ENCODE measurements at regions not wholly inside any gene's neighbourhood (a gene's known extent, or its start where the extent isn't known, plus 50 kb on each side); places are given as distances from the start of the nearest gene placed in this dataset.

- no peak overlapping the region for H2AK5ac ChIP-seq (ENCODE audit: low read length)
- no peaks in the 10 kb centered on the region for H3K36me3 ChIP-seq (ENCODE audit: control insufficient read depth, insufficient read depth, low read length)
- H3K18ac ChIP-seq (ENCODE audit: low read length), result no peak overlapping the region
- no peaks in the 10 kb centered on the region for H3K4me1 ChIP-seq (ENCODE audit: control insufficient read depth, low read depth, low read length)
- no peak overlapping the region for H3K27ac ChIP-seq (ENCODE audit: low read depth, low read length)
- no peak overlapping the region for H3K56ac ChIP-seq (ENCODE audit: low read length)
- no peak overlapping the region for H2BK5ac ChIP-seq (ENCODE audit: low read length)
- H4K5ac ChIP-seq (ENCODE audit: low read length), result no peak overlapping the region
- no peaks in the 10 kb centered on the region for H3K27me3 ChIP-seq (ENCODE audit: insufficient read depth, low read length, poor library complexity)
- no peak overlapping the region for H2BK120ac ChIP-seq (ENCODE audit: low read depth, low read length)
- H3K4me3 ChIP-seq (ENCODE audit: low read length), result no peak overlapping the region
- H3K79me2 ChIP-seq (ENCODE audit: control insufficient read depth, insufficient read depth, low read length), result no peaks in the 10 kb centered on the region
- no peak overlapping the region for H2BK15ac ChIP-seq (replicated peaks; ENCODE audit: low read depth)
- no peaks in the 10 kb centered on the region for H3K79me1 ChIP-seq (ENCODE audit: low read length)
- DNase-seq, result peak; percentile 49
- no peak overlapping the region for H3K9ac ChIP-seq (ENCODE audit: low read length)
- H3K4me2 ChIP-seq (ENCODE audit: low read length), result no peak overlapping the region
- WGBS (ENCODE audit: extremely low coverage, insufficient coverage, low lambda C conversion rate), result no CpG with 5 or more reads among the region's 3 CpGs
- H4K8ac ChIP-seq (ENCODE audit: low read depth, low read length), result no peak overlapping the region
- H3K4ac ChIP-seq (ENCODE audit: low read depth, low read length), result peak overlapping the region; percentile 16
- no peak overlapping the region for H3K23ac ChIP-seq (ENCODE audit: low read length)
Observed at GRCh38 chr4:59971952-59972351, 1228.2 kb upstream of the ADGRL3 start.

- H4K8ac ChIP-seq (ENCODE audit: low read depth, low read length), result no peak overlapping the region
- H3K36me3 ChIP-seq (ENCODE audit: control insufficient read depth, insufficient read depth, low read length), result no peaks in the 10 kb centered on the region
- no peak for DNase-seq
- WGBS (ENCODE audit: extremely low coverage, insufficient coverage, low lambda C conversion rate), result no CpG with 5 or more reads among the region's 1 CpG
- no peaks in the 10 kb centered on the region for H3K4me1 ChIP-seq (ENCODE audit: control insufficient read depth, low read depth, low read length)
- no peak overlapping the region for H2BK15ac ChIP-seq (replicated peaks; ENCODE audit: low read depth)
- no peaks in the 10 kb centered on the region for H3K79me2 ChIP-seq (ENCODE audit: control insufficient read depth, insufficient read depth, low read length)
- H3K18ac ChIP-seq (ENCODE audit: low read length), result no peak overlapping the region
- no peak overlapping the region for H3K4me3 ChIP-seq (ENCODE audit: low read length)
- H2BK5ac ChIP-seq (ENCODE audit: low read length), result no peak overlapping the region
- H3K27me3 ChIP-seq (ENCODE audit: insufficient read depth, low read length, poor library complexity), result no peaks in the 10 kb centered on the region
- H3K27ac ChIP-seq (ENCODE audit: low read depth, low read length), result no peak overlapping the region
- H3K4ac ChIP-seq (ENCODE audit: low read depth, low read length), result no peak overlapping the region
- H3K4me2 ChIP-seq (ENCODE audit: low read length), result no peak overlapping the region
- no peak overlapping the region for H3K9ac ChIP-seq (ENCODE audit: low read length)
- no peak overlapping the region for H2BK120ac ChIP-seq (ENCODE audit: low read depth, low read length)
- H3K23ac ChIP-seq (ENCODE audit: low read length), result no peak overlapping the region
- H3K79me1 ChIP-seq (ENCODE audit: low read length), result no peaks in the 10 kb centered on the region
- H2AK5ac ChIP-seq (ENCODE audit: low read length), result no peak overlapping the region
- no peak overlapping the region for H3K56ac ChIP-seq (ENCODE audit: low read length)
- no peak overlapping the region for H4K5ac ChIP-seq (ENCODE audit: low read length)
Observed at GRCh38 chr4:59973492-59973891, 1226.6 kb upstream of the ADGRL3 start.

DNA sequence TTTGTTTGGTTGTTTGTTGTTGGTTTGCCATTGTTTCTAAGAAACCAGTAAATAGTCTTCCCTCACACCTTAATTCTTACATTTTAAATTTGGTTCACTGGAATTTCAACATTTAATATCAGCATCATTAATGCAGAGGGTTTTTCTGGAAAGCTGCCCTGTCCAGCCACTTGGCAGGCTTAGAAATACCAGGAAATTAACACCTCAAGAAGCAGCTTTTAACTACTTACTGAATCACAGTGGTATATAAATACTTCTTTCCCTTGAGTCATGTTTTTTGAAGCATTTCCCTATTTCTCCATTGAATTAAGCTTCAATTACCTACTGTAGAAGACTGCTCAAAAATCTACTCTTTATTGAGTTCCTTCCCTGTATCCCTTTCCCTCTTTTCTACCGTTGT is 1221.1 kb upstream of the ADGRL3 start:
- H2BK5ac ChIP-seq (ENCODE audit: low read length), result no peak overlapping the region
- no peak overlapping the region for H3K4me3 ChIP-seq (ENCODE audit: low read length)
- no peaks in the 10 kb centered on the region for H3K36me3 ChIP-seq (ENCODE audit: control insufficient read depth, insufficient read depth, low read length)
- no peaks in the 10 kb centered on the region for H3K4me1 ChIP-seq (ENCODE audit: control insufficient read depth, low read depth, low read length)
- H3K9ac ChIP-seq (ENCODE audit: low read length), result no peak overlapping the region
- H3K27ac ChIP-seq (ENCODE audit: low read depth, low read length), result no peak overlapping the region
- no peak overlapping the region for H2BK120ac ChIP-seq (ENCODE audit: low read depth, low read length)
- H3K27me3 ChIP-seq (ENCODE audit: insufficient read depth, low read length, poor library complexity), result no peaks in the 10 kb centered on the region
- no peak overlapping the region for H4K5ac ChIP-seq (ENCODE audit: low read length)
- no peak for DNase-seq
- no peak overlapping the region for H4K8ac ChIP-seq (ENCODE audit: low read depth, low read length)
- no peak overlapping the region for H3K18ac ChIP-seq (ENCODE audit: low read length)
- no peak overlapping the region for H3K23ac ChIP-seq (ENCODE audit: low read length)
- no peak overlapping the region for H3K4ac ChIP-seq (ENCODE audit: low read depth, low read length)
- H3K79me2 ChIP-seq (ENCODE audit: control insufficient read depth, insufficient read depth, low read length), result no peaks in the 10 kb centered on the region
- H3K79me1 ChIP-seq (ENCODE audit: low read length), result no peaks in the 10 kb centered on the region
- H2BK15ac ChIP-seq (replicated peaks; ENCODE audit: low read depth), result no peak overlapping the region
- no peak overlapping the region for H2AK5ac ChIP-seq (ENCODE audit: low read length)
- no peak overlapping the region for H3K56ac ChIP-seq (ENCODE audit: low read length)
- WGBS (ENCODE audit: extremely low coverage, insufficient coverage, low lambda C conversion rate), result no CpG with 5 or more reads among the region's 1 CpG
- no peak overlapping the region for H3K4me2 ChIP-seq (ENCODE audit: low read length)

- Histone ChIP-seq H2BK5ac (ENCODE audit: low read length) (no peak overlapping the region), H3K36me3 (ENCODE audit: control insufficient read depth, insufficient read depth, low read length) (no peaks in the 10 kb centered on the region), H3K56ac (ENCODE audit: low read length) (no peak overlapping the region), H3K18ac (ENCODE audit: low read length) (no peak overlapping the region), H3K4me2 (ENCODE audit: low read length) (no peak overlapping the region), H2AK5ac (ENCODE audit: low read length) (no peak overlapping the region), H3K4ac (ENCODE audit: low read depth, low read length) (no peak overlapping the region), H3K27me3 (ENCODE audit: insufficient read depth, low read length, poor library complexity) (no peaks in the 10 kb centered on the region), H2BK120ac (ENCODE audit: low read depth, low read length) (no peak overlapping the region), H3K4me3 (ENCODE audit: low read length) (no peak overlapping the region), H3K9ac (ENCODE audit: low read length) (no peak overlapping the region), H3K27ac (ENCODE audit: low read depth, low read length) (no peak overlapping the region), H3K4me1 (ENCODE audit: control insufficient read depth, low read depth, low read length) (no peaks in the 10 kb centered on the region), H4K8ac (ENCODE audit: low read depth, low read length) (no peak overlapping the region), H3K79me1 (ENCODE audit: low read length) (no peaks in the 10 kb centered on the region), H4K5ac (ENCODE audit: low read length) (no peak overlapping the region), H3K23ac (ENCODE audit: low read length) (no peak overlapping the region), H3K79me2 (ENCODE audit: control insufficient read depth, insufficient read depth, low read length) (no peaks in the 10 kb centered on the region), H2BK15ac (replicated peaks; ENCODE audit: low read depth) (no peak overlapping the region)
- DNase-seq, result no peak
- WGBS (ENCODE audit: extremely low coverage, insufficient coverage, low lambda C conversion rate), result no CpG with 5 or more reads among the region's 1 CpG
Observed at GRCh38 chr4:59983852-59984251, 1216.3 kb upstream of the ADGRL3 start.

DNA sequence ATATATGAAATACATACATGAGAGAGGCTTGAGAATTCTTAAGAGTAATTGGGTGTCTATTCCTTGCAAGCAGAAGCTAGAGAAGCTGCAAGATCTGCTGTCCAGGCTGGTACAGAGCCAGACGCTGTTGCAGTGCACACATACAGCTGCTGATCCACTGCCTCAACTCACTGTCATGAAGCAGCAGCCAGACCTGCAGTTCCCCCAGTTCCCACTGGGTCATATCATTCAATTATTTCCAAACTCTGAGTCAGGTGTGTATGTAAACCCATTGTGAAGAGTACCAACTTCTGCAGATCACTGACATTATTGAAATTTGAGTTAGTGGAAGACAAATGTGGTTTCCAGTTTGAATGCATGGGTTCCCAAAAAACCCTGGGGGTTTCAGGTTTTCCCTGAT is 1212.8 kb upstream of the ADGRL3 start:
- H3K18ac ChIP-seq (ENCODE audit: low read length), result no peak overlapping the region
- no peaks in the 10 kb centered on the region for H3K36me3 ChIP-seq (ENCODE audit: control insufficient read depth, insufficient read depth, low read length)
- no peaks in the 10 kb centered on the region for H3K4me1 ChIP-seq (ENCODE audit: control insufficient read depth, low read depth, low read length)
- WGBS (ENCODE audit: extremely low coverage, insufficient coverage, low lambda C conversion rate), result no CpG with 5 or more reads among the region's 1 CpG
- no peak overlapping the region for H3K4ac ChIP-seq (ENCODE audit: low read depth, low read length)
- DNase-seq, result no peak
- H3K56ac ChIP-seq (ENCODE audit: low read length), result no peak overlapping the region
- H3K9ac ChIP-seq (ENCODE audit: low read length), result no peak overlapping the region
- no peak overlapping the region for H3K23ac ChIP-seq (ENCODE audit: low read length)
- H3K4me3 ChIP-seq (ENCODE audit: low read length), result no peak overlapping the region
- H4K8ac ChIP-seq (ENCODE audit: low read depth, low read length), result no peak overlapping the region
- H2BK15ac ChIP-seq (replicated peaks; ENCODE audit: low read depth), result no peak overlapping the region
- no peak overlapping the region for H3K27ac ChIP-seq (ENCODE audit: low read depth, low read length)
- H3K4me2 ChIP-seq (ENCODE audit: low read length), result no peak overlapping the region
- H2AK5ac ChIP-seq (ENCODE audit: low read length), result no peak overlapping the region
- no peak overlapping the region for H2BK5ac ChIP-seq (ENCODE audit: low read length)
- H3K79me1 ChIP-seq (ENCODE audit: low read length), result no peaks in the 10 kb centered on the region
- no peak overlapping the region for H4K5ac ChIP-seq (ENCODE audit: low read length)
- no peak overlapping the region for H2BK120ac ChIP-seq (ENCODE audit: low read depth, low read length)
- no peaks in the 10 kb centered on the region for H3K79me2 ChIP-seq (ENCODE audit: control insufficient read depth, insufficient read depth, low read length)
- no peaks in the 10 kb centered on the region for H3K27me3 ChIP-seq (ENCODE audit: insufficient read depth, low read length, poor library complexity)

- WGBS (ENCODE audit: extremely low coverage, insufficient coverage, low lambda C conversion rate), result no CpG with 5 or more reads among the region's 1 CpG
- H3K36me3 ChIP-seq (ENCODE audit: control insufficient read depth, insufficient read depth, low read length), result no peaks in the 10 kb centered on the region
Observed at GRCh38 chr4:59994118-59994517, 1206.0 kb upstream of the ADGRL3 start.

More at GRCh38 chr4:59994118-59994517, 1206.0 kb upstream of the ADGRL3 start:
- Histone ChIP-seq H3K18ac (ENCODE audit: low read length) (no peak overlapping the region), H4K8ac (ENCODE audit: low read depth, low read length) (no peak overlapping the region), H3K4ac (ENCODE audit: low read depth, low read length) (no peak overlapping the region), H2AK5ac (ENCODE audit: low read length) (no peak overlapping the region), H3K79me2 (ENCODE audit: control insufficient read depth, insufficient read depth, low read length) (no peaks in the 10 kb centered on the region), H3K27ac (ENCODE audit: low read depth, low read length) (no peak overlapping the region), H3K56ac (ENCODE audit: low read length) (no peak overlapping the region), H3K9ac (ENCODE audit: low read length) (no peak overlapping the region), H4K5ac (ENCODE audit: low read length) (no peak overlapping the region), H2BK5ac (ENCODE audit: low read length) (no peak overlapping the region), H2BK15ac (replicated peaks; ENCODE audit: low read depth) (no peak overlapping the region), H3K4me1 (ENCODE audit: control insufficient read depth, low read depth, low read length) (no peaks in the 10 kb centered on the region), H3K79me1 (ENCODE audit: low read length) (no peaks in the 10 kb centered on the region), H3K4me3 (ENCODE audit: low read length) (no peak overlapping the region), H3K4me2 (ENCODE audit: low read length) (no peak overlapping the region), H3K23ac (ENCODE audit: low read length) (no peak overlapping the region), H3K27me3 (ENCODE audit: insufficient read depth, low read length, poor library complexity) (no peaks in the 10 kb centered on the region), H2BK120ac (ENCODE audit: low read depth, low read length) (no peak overlapping the region)
- peak; percentile 56 for DNase-seq

Measured in mesendoderm (in vitro differentiated cells).